Stimulated activated CD8-positive, alpha-beta memory T cell treated with anti-CD3 and anti-CD28 coated beads, Interleukin-2, amount 100 ng/mL, for 48 hours (primary cell): ENCODE measurements at regions not wholly inside any gene's neighbourhood (a gene's known extent, or its start where the extent isn't known, plus 50 kb on each side); places are given as distances from the start of the nearest gene placed in this dataset.
A peak's percentile ranks its signal among the peaks of the same experiment; 100 is the strongest.

Experiments
- DNase-seq, 2 donors: peaks; one replicate each; pipeline ENCODE4 v3.0.0-alpha.2; 2020; ENCODE audit warnings: low read depth in 2 of 2

DNA sequence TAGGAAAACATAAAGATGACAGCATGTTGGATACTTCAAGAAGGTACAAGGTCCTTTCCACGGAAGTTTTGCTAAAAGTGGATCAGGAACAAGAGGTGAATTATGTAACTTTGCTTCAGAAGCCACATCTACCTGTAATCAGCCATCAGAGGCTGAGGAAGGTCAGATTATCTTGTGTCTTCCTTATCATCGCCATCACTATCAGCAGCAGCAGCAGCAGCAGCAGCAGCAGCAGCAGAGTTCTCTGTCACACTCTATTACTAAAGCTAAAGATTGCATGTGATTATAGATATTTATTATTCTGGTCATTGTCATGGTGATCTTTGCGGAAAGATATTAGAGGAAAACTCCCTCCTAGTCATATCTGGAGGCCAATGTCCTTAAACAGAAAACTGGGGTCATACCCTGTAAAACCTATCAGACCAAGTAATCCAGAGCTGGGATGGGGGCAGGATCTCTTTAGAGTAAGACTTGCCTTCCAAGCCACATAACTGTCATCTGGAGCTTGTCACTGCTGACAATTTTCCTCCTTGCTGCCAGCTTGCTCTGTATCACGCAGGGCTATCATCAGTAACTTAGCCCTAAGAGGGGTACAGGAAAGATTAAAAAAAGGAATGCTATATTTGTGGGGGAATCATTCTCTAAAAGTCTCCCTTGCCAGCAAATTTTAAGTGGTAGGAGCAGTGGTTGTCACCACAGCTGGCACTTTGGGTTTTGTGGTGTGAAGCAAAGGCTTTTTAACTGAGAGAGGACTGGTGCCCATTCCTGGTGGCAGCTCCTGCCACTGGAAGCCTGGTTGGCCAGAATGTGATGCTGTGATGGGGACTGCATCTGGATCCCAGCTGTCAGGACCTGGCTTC lies 130.9 kb upstream of the RASGRP1 start:
- DNase-seq: no peak

DNA sequence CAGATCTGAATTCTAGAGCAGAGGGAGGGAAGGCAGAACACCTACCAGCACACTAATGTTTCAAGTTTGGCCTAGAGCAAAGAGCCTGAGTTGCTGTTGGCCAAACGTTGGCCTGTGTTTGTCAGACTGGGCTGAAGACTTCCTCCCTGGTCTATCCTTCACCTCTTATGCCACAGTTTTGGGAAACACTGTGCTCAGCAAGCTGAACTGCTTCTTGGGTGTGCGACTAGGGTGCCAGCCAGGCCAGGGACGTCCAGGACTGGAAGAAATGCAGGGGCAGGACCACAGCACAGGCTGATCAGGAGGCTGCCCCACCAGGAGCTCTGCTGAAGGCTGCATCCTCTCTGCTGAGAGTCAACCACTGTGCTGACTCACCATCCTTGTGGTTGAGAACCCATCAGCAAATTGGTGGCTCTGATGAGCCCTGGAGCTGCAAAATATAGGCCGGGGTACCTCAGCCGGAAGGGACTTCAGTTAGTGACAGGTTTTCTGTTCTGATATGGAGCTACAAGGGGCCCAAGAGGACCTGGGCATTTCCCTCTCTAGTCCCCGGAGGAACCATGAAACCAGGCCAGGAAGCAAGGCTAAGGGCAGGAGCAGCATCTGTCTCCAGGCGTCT lies 131.6 kb upstream of the RASGRP1 start:
- DNase-seq: peak; percentile 41 to 57

DNA sequence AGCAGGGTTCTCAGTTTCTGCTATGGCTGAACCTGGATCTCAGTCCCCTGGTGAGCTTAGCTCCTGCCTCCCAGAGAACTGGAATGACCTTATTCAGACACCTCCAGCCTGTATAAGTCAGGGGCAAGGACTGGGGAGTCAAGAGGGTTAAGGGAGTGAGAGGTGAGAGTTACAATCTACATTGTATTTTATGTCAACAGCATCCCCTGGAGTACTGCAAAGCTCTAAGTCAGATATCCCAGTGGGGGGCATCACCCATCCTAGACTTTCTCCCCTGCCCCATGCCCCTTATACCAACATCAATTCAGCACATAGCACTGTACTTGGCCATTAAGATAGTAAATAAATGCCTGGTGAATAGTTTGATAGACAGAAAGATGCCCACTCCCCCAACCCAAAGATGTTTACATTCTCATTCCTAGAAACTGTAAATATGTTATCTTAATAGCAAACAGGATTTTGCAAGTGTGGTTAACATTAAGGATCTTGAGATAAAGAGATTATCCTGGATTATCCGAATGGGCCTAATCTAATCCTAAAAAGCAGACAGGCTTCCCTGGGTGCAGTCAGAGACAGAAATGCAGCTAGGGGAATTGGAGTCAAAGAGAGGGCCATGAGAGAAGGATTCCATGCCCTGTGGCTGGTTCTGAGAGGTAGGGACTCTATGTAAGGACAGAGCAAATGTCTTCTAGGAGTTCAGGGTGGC lies 132.3 kb upstream of the RASGRP1 start:
- DNase-seq: no peak

DNA sequence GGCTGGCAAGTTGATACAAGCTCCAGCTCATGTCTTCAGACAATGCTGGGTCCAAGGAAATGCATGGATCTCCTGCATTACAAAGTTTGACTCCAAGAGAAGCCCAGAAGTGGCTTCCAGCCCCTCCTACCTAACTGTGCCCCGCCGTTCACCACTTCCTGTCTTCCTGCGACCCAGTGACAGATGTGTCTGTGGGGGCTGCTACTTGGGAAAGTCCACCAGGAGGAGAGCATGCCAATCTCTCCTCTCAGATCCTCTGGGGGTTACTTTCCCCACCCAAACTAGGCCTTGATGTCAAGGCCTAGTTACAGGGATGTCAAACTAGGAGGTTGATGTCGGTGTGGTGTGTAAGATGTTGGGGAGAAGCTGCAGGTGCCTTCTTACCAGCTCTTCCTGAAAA lies 133.6 kb upstream of the RASGRP1 start:
- no peak for DNase-seq

DNA sequence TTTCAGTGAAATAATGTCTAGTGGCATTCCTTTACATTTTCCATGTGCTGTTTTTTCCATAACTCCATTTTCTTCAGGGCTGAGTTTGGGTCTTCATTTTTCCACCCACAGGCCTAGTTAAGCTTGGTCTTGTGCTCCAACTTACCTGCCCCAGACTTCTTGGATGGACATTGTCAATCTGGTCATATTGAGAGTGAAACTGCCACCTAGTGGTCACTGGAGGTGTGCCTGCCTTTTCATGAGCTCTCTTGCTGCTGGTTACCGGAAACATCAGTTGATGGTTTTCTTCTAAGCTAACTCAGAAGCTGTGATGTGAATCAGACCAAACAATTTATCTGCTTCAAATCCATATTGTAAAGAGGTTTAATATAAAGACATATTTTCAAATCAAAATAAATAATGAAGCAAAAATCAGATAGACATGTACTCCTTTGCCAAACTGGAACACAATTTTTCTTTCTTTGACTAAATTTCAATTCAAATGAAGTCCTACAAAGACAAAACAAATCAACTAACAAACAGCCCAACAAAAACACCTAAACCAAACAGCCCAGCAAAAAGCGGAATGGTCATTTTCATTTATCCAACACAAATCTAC lies 135.1 kb upstream of the RASGRP1 start:
- peak; percentile 32 to 58 for DNase-seq

DNA sequence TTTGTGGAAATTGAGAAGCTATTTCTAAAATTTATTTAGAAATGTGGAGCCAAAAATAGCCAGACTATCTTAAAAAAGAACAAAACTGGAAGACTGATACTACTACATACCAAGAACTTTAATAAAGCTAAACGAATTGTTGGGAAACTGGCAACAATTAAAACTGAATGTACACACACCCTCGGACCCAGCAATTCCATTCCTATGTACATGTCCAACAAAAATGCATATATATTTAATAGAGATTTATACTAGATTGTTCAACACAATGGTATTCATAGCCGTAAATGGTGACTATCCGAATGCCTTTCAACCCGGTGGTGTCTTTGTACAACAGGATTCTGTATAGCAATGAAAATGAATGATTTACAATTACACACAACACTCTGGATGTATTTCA lies 136.5 kb upstream of the RASGRP1 start:
- no peak for DNase-seq

DNA sequence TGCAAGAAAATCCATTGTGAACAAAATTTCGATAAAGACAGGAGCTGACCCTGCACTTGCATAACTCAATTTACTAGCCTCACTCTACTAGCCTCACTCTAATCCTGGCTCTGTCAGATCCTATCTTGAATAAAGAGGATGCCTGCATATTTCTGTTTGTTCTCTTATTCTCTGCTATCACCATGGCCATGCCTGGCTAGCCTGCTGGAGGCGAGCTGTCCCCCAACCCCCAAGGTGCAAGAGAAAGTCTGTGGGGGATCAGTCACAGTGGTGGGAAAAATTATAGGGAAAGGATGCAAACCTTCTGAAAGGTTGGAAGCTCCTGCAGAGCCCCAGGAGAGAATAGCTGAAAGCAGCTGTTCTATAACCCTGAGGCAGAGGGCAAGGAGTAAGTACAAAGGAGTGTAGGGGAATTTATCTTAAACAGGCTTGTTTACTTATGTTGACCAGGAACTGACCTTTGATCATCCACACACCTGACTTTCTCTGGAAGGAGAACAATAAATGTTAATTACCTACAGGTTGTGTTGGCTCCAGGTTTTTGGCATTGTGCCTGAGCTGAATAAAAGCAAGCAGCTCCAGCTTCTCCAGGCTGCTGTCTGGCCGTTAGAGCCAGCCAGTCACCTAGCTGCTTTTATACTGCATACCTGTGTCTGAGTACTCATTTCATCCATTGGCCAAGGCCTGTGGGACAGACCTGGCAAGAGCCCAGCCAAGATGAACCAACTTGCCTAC lies 137.7 kb upstream of the RASGRP1 start:
- DNase-seq: no peak

DNA sequence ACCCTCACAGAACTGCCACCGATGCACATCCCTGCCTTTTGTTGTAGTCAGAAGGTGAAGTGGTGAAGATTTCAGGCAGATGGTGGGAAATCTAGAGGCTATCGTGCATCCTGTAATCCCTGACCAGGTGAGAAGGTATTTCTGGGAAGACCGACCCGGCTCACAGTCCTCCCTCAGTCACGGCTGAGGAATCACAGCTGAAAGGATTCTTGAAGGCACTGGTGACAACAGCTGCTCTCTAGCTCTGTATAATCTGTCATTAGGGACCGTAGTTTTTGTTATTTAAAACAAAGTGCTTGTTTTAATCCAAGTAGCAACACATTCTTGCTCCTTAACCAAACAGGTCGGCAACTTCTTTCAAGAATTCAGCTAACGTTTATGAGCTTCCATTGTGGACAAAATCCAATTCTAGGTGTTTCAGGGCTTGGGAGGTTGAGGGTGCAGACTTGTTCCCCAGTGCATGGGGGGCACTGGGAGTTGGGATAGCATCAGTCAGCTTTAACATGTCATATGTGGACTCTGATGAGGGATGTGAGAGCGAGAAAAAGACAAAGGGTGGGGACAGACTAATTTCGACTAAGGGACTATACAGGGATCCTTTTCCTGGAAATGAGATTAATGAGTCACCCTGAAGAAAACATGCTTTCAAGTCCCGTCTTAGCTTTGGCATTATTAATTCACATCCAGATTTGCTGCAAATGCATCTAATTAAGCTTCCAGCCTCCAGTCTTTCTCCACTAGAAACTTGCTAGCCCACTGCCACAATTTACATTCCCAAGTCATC lies 141.0 kb upstream of the RASGRP1 start:
- DNase-seq: no peak

DNA sequence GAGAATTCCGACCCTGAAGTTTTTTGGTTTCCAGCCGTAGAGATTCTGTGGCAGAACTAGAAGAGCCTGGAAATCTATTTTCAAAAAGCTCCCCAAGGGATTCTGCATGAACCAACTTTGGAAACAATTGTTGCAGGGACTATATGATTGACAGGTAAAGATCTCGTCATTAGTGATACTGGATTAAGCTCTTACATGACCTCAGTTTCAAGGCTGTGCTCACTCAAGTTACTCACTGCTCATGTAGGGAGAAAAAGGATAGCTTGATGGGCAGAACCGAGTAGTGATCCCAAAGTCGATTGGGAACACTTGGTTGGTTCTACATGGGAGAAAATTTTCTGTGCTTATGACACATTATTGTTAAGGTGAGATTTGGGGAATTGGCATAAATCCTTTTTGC lies 142.3 kb upstream of the RASGRP1 start:
- DNase-seq: no peak

DNA sequence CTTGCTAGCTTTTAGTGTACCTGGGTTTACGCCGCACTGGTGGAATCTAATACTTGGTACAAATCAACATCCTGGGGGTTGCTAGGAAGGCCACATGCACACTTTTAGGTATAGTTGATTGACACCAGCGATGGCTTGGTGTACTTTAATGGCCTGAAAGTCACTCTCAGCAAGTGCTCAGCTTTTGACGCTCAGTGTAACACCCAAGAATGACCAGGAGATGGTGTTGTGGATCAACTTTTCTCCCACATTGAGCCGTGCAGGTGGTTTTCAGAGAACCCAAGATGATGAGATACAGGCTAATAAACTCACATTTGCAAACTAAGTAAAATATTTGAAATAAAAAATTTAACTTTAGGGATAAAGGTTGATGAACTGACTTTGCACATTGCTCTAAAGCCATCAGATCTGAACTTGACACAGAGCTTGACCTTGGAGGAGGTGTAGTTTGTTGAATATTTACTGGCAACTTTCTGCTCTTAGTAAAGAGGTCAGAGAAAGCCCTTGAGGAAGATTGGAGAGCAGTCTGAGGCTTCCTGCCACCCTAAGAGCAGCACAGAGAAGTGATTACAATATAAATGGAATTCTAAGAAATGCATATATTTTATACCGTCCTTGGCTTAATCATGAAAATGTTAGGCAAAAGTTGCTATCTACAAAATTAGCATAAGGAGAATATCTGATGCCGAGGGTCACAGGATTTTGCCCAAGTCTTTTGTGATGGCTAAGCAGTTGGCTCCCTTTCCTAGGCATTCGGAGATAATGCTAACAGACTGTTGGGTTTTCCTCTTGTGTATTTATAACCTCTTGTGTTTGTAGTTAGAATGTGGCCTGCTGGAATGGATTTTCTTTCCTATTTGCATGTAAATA lies 143.4 kb upstream of the RASGRP1 start:
- DNase-seq: no peak

DNA sequence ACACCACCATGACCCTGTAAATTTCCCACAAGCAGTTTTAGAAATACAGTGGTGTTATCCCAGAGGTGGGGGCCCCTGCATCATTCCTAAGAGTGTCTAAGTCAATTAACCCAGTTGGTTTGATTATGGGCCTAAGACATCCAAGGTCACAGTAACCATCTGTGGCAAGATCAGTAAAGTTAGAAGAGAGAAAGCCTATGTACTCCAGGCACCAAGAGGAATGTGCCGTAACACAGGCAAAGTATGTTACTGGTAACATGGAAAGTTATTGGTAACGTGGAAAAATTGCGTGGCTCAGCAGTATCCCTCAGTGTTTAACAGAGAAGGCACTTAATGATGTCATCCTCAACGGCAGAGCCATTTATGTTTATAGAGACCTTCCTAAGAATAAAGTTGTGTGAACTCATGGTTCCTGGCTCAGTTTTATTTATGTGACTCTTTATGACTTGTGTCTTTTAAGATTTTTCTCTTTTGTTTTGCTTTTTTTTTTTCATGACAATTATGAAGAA lies 144.1 kb upstream of the RASGRP1 start:
- DNase-seq: no peak

DNA sequence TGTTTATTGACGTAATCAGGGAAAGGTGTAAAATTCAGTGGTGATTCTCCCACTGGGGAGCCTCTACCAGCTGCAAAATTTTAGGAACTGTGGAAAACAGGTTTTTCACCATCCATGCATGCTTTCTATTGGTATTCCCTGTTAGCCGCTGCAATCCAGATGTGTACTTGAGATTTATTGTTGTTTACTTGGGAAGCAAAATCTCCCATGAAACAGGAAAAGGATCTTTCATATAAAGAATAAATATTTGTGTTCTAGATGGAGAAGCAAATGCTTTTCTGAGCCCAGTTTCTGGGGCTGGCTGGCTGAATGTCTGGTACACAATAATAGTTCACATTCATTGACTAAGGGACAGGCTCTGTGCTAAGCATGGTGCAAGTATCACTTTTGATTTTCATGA lies 144.6 kb upstream of the RASGRP1 start:
- no peak for DNase-seq

DNA sequence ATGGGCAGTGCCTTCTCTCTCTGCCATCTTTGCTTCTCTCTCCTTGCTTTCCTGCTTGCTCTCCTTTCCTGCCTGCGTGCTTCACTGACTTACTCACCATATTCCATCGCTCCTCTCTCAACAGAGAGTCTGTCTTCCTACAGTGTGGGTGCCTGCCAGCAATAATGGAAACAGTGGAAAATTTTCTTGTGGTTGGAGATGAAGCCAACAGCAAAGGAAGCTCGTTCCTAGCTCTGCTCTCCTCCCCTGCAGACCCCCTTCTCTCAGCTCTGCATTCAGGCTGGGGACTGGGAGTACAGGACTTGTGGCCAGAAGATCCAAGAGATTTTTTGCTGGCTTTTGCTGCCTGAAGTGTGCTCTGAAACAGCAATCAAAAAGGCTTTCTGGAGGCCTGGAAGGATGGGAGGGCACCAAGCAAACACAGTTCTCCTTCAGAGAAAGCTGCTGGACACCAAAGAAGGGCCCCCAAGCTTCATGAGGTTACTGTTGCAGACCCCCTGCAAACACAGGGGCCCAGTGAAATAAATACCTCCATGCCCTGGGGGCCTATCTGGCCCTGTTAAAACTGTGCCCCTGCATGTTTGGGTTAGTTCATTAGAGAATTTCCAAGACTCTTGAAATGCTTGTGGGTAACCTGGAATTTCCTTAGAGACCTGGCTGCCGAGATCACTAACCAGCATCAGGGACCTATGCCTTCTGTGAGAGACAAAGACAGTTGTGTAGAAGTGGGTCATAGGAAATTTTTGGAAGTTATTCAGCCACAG lies 149.9 kb upstream of the RASGRP1 start:
- no peak for DNase-seq

DNA sequence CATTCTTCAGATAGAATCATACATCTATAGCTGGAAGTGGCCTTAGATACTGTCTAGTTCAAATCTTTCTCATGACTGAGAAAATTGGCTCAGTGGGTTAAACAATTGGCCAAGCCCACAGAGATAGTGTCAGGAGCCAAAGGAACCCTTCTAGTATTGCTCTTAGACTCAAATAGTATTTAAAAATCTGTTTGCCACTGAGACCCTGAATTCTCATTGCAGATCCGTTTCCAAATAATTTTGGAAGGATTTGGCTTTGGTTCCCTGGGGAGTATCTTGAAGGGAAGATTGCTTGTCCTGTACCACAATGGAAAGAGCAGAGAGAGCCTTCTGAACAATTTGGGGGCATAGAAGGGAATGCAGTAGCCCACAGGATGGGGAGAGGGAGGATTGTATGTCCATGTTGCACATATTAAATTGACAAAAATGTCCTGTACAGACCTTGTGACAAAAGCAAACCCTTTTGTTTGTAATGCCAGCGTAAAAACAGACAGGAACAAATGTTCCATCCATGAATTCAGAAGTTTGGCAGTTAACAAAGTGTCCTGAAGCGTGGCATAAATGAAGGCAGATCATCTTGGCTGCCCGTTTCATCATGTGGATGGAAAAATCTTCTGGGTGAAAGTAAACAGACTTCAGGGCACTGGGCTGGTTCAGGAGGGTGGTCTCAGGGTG lies 156.4 kb upstream of the RASGRP1 start:
- DNase-seq: no peak

DNA sequence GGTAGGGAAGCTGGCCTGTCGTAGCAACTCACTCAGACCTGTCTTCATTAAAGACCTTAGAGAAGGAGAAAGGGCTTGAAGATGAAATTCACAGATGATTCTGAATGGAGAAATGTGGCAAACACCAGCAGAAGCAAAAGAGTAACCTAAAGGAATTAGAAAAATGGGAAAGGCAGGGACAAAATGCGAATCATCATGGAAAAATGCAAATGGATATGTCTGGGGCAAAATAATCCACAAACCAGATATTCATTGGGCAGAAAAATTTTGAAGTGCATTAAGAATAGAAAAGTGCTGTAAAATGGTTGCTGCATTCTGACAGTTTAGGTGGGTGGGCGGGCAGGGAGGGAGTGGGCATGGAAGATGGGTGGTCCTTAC lies 156.9 kb upstream of the RASGRP1 start:
- DNase-seq: no peak

DNA sequence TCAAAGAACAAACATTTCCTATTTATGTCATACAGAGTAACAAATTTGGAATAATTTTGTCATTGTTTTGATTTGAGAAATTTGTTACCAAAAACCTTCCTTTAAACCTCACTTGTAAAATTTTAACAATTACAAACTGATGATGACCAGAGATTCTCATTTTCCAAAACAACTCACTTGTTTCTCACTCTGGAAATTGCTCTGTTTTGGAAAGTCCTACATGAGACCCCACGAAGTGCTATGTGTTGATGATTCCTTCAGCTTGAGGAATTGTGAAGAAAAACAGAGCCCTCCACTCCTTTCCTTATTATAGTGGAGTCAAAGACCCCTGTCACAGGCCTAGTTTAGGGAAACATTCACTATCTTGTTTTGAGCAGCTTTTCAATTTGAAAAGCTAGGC lies 157.6 kb upstream of the RASGRP1 start:
- no peak for DNase-seq

DNA sequence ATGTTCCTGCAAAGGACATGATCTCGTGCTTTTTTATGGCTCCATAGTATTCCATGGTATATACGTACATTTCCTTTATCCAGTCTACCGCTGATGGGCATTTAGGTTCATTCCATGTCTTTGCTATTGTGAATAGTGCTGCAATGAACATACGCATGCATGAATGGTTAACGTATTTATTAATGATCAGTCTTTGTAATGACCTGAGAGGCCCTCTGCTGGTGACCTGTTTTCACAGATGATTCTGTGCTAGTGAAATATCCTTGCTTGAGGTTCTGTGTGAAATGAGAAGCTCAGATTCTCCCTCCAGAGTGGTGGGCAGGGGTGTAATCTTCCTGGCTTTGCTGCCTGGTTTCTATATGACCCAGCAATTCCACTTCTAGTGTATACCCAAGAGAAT lies 160.2 kb upstream of the RASGRP1 start:
- DNase-seq: no peak

DNA sequence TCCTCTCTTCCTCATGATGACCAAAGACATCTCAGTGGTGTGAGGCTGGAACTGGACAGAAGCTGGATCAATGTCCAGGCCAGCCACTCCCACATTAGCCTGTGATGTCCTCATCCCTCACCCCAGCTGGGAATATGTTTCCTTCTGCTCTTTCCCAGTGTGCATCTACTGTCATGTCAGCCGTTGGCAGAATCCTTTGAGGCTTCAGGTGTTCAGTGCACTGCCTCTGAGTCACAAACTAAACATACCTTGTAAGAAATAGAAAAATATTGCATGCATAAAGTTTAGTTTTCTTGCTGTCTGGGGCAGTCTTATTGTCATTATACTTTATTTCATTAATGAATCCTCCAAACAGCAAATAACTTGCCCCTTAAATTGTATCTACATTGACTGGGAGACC lies 161.6 kb upstream of the RASGRP1 start:
- no peak for DNase-seq

DNA sequence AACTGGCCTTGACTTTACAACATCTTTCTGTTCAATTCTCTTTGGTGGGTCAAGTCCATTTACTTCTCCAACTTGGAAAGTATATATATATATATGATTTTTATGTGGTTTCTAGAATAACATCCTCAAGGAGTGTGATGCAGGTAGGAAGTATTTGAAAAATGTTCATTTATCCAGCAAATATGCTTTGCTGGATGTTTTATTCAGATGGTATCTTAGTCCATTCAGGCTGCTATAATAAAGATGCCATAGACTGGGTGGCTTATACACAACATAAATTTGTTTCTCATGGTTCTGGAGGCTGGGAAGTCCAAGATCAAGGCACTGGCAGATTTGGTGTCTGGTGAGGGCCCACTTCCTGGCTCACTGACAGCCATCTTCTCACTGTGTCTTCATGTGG lies 168.7 kb upstream of the RASGRP1 start:
- no peak for DNase-seq
